ENCODE measurements at regions not wholly inside any gene's neighbourhood (a gene's known extent, or its start where the extent isn't known, plus 50 kb on each side); places are given as distances from the start of the nearest gene placed in this dataset.

GRCh38 chr1:112806090-112806642 lies 91.0 kb upstream of the PPM1J start:
- Histone ChIP-seq H3K36me3 (no peaks in the 10 kb centered on the region), H3K9me3 (no peaks in the 10 kb centered on the region), H3K4me3 (no peak overlapping the region), H3K27ac (no peak overlapping the region), H3K4me1 (no peaks in the 10 kb centered on the region), H3K27me3 (no peaks in the 10 kb centered on the region)
- DNase-seq (ENCODE audit: low spot score) = no peak
- no peak for TF ChIP-seq CTCF (IDR thresholded peaks at IDR 0.05)

GRCh38 chr1:112805155-112805853 lies 90.2 kb upstream of the PPM1J start:
- Histone ChIP-seq H3K27ac (no peak overlapping the region), H3K36me3 (no peaks in the 10 kb centered on the region), H3K9me3 (no peaks in the 10 kb centered on the region), H3K4me3 (no peak overlapping the region), H3K27me3 (no peaks in the 10 kb centered on the region), H3K4me1 (no peaks in the 10 kb centered on the region)
- no peak for TF ChIP-seq CTCF (IDR thresholded peaks at IDR 0.05)
- no peak for DNase-seq (ENCODE audit: low spot score)

- H3K9me3 ChIP-seq = no peaks in the 10 kb centered on the region
- peak; percentile 51 to 77 for TF ChIP-seq CTCF (IDR thresholded peaks at IDR 0.05)
- no peak for DNase-seq (ENCODE audit: low spot score)
- H3K4me1 ChIP-seq = no peaks in the 10 kb centered on the region
- no peak overlapping the region for H3K4me3 ChIP-seq
- no peaks in the 10 kb centered on the region for H3K27me3 ChIP-seq
- no peaks in the 10 kb centered on the region for H3K36me3 ChIP-seq
- no peak overlapping the region for H3K27ac ChIP-seq
Measured at GRCh38 chr1:112803906-112804762, 89.0 kb upstream of the PPM1J start.

DNA sequence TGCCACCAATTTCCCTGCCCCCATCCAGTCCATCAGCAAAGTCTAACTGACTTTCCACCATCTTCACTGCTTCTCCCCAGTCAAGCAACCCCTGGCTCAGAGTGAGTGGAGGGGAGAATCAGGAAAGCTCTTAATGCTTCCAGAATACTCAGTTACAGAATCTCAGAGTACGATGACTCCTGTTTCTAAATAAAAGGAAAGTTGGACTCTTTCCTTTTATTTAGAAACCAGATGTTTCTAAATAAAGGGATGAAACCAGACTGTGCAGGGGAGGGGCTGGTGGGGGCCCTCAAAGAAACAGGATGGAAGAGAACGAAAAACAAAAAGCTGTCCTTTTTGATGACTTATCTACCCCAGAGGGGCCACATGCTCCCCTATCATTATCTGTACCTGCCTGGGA lies 85.2 kb upstream of the PPM1J start:
- Histone ChIP-seq H3K27me3 (no peaks in the 10 kb centered on the region), H3K27ac (no peak overlapping the region), H3K36me3 (no peaks in the 10 kb centered on the region), H3K4me3 (no peak overlapping the region), H3K4me1 (no peaks in the 10 kb centered on the region), H3K9me3 (no peaks in the 10 kb centered on the region)
- no peak for DNase-seq (ENCODE audit: low spot score)
- no peak for TF ChIP-seq CTCF (IDR thresholded peaks at IDR 0.05)

DNA sequence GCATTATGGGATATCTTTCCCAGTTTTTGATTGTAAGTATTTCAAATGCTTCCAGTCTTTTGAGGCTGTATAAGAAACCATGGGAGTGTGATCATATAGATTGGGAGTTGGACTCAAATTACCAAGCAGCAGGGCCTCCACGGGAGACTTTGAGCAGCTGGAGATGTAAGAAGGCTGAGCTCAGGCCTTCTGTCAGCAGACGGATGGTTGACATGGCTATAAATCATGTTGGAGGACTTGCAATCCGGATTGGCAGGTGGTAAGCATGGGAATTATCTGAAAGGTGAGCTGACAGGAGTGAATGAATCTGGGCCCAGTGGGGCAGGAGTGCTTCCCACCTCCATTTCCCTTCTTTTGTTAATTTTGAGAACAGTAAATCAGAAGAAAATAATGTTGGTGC lies 83.2 kb upstream of the PPM1J start:
- no peaks in the 10 kb centered on the region for H3K9me3 ChIP-seq
- H3K4me3 ChIP-seq = no peak overlapping the region
- no peaks in the 10 kb centered on the region for H3K27me3 ChIP-seq
- no peaks in the 10 kb centered on the region for H3K36me3 ChIP-seq
- H3K27ac ChIP-seq = no peak overlapping the region
- no peak for TF ChIP-seq CTCF (IDR thresholded peaks at IDR 0.05)
- no peaks in the 10 kb centered on the region for H3K4me1 ChIP-seq
- no peak for DNase-seq (ENCODE audit: low spot score)
